ENCODE measurements at regions not wholly inside any gene's neighbourhood (a gene's known extent, or its start where the extent isn't known, plus 50 kb on each side); places are given as distances from the start of the nearest gene placed in this dataset.

- H3K27me3 ChIP-seq, result no peaks in the 10 kb centered on the region
- no peak for TF ChIP-seq CTCF (IDR thresholded peaks at IDR 0.05)
- no peaks in the 10 kb centered on the region for H3K9me3 ChIP-seq
- H3K36me3 ChIP-seq, result no peaks in the 10 kb centered on the region
- H3K4me1 ChIP-seq, result no peaks in the 10 kb centered on the region
- ATAC-seq (no peak), DNase-seq (no peak)
- H3K27ac ChIP-seq, result no peak overlapping the region
- no peak overlapping the region for H3K4me3 ChIP-seq
- intact Hi-C loops (cut with DNase I), result no loop called here
These were observed 54.0 kb upstream of the COX10 start for GRCh38 chr17:14015271-14015670.

GRCh38 chr17:14016858-14017257, 52.4 kb upstream of the COX10 start:
- Histone ChIP-seq H3K27ac (no peak overlapping the region), H3K4me1 (no peaks in the 10 kb centered on the region), H3K27me3 (no peaks in the 10 kb centered on the region), H3K4me3 (no peak overlapping the region), H3K9me3 (no peaks in the 10 kb centered on the region), H3K36me3 (no peaks in the 10 kb centered on the region)
- intact Hi-C loops (cut with DNase I), result no loop called here
- DNase-seq (no peak), ATAC-seq (no peak)
- no peak for TF ChIP-seq CTCF (IDR thresholded peaks at IDR 0.05)

GRCh38 chr17:14019186-14019956, 49.9 kb upstream of the COX10 start:
- H3K4me3 ChIP-seq, result no peak overlapping the region
- ATAC-seq, result no peak
- intact Hi-C loops (cut with DNase I), result no loop called here
- H3K27me3 ChIP-seq, result no peaks in the 10 kb centered on the region
- DNase-seq, result no peak
- no peak for TF ChIP-seq CTCF (IDR thresholded peaks at IDR 0.05)
- no peak overlapping the region for H3K27ac ChIP-seq
- H3K36me3 ChIP-seq, result no peaks in the 10 kb centered on the region
- H3K9me3 ChIP-seq, result no peaks in the 10 kb centered on the region
- H3K4me1 ChIP-seq, result no peaks in the 10 kb centered on the region

Data from upper lobe of right lung (tissue), 1 donor.